RPMI8226 (cell line): ENCODE measurements at regions not wholly inside any gene's neighbourhood (a gene's known extent, or its start where the extent isn't known, plus 50 kb on each side); places are given as distances from the start of the nearest gene placed in this dataset.

ENCODE experiments used
- DNase-seq: peaks from one replicate; pipeline ENCODE4 v3.0.0-alpha.2; 2015

GRCh38 chr13:34128661-34129060 is 310.7 kb downstream of the RFC3 start:
- DNase-seq: no peak

DNA sequence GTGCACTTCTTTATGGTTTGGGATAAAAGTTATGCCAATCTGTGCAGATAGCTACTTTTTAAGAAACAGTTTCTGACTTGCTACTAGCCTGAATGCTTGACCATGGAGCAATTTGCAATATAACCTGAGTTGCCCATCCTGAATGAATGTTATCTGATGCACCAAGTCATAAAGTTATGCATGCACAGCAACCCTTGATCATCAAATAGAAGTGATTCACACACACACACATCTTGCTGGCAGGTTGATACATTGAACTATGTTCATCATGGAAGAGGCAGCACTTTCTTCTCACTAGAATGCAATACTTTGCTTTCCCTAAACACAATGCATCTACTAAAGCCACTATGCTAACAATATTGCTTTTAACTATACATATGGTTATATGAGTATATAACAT is 311.5 kb downstream of the RFC3 start:
- DNase-seq: no peak

- no peak for DNase-seq
These were observed 319.3 kb downstream of the RFC3 start for GRCh38 chr13:34137200-34137599.

GRCh38 chr13:34139660-34140227 is 321.8 kb downstream of the RFC3 start:
- no peak for DNase-seq

- DNase-seq: no peak
These were observed 325.7 kb downstream of the RFC3 start for GRCh38 chr13:34143637-34144036.

GRCh38 chr13:34144142-34144541 is 326.2 kb downstream of the RFC3 start:
- no peak for DNase-seq

DNA sequence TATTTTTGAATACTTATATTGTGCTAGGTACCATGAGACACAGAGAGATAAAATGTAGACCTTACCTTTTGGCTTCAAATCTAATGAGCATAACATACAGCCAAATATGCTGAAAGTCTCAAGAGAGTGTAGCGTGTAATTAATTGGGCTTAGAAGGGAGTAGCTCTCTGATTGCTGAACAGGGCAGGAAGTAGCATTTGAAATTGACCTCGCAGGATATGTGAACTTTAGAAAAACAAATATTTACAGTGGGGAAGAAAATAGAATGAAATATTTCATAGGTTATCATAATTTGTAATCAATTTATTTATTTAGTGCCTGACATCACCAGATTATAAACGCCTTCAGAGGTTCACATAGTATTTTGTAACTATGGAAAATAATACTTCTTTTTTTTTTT is 327.1 kb downstream of the RFC3 start:
- no peak for DNase-seq

GRCh38 chr13:34148359-34148758 is 330.4 kb downstream of the RFC3 start:
- no peak for DNase-seq

DNA sequence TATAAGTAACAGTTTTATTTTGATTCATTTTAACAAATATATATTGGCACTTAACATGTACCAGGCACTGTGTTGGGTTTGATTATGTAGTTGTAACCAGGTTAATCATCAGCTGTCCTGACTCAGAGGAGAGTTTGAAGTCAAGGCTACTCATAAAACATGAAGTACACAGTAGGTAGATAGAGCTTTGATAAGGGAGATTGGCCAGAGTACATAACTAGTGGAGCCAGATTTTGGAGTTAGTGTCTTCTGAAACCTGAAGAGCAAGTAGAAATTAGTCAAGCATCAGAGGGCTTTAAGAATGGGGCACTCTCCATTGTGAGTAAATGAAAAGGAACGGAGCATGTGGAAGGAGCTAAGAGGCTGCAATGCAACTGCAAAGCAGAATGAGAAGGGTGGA is 333.9 kb downstream of the RFC3 start:
- DNase-seq: no peak

- no peak for DNase-seq
These were observed 334.5 kb downstream of the RFC3 start for GRCh38 chr13:34152409-34152808.

GRCh38 chr13:34152996-34153395 is 335.0 kb downstream of the RFC3 start:
- DNase-seq: no peak

- DNase-seq: no peak
These were observed 335.7 kb downstream of the RFC3 start for GRCh38 chr13:34153428-34154180.

GRCh38 chr13:34155931-34156607 is 338.1 kb downstream of the RFC3 start:
- no peak for DNase-seq

DNA sequence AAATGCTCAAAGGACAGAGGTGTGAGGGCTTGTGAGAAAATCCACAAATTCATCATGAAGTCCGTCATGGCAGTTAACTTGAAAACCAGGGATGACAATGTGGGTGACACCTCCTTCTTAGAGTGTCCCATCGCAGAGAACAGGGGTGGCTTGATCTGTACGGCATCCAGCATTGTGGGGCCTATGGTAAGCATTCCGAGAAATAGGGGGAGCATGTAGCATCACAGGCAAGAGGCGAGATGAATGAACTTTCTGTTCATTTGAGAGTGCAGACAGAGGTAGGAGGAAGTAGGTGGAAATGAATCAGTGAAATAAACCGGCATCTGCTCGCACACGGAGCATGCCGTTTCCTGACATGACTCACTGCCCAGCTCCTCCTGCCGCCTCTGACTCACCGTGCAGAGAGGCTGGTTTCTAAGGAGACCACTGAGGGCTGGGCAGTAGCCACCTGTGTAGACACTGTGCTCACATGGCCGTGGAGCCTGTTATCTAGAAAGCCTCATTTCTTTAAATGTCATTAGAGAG is 339.0 kb downstream of the RFC3 start:
- DNase-seq: peak; percentile 20

DNA sequence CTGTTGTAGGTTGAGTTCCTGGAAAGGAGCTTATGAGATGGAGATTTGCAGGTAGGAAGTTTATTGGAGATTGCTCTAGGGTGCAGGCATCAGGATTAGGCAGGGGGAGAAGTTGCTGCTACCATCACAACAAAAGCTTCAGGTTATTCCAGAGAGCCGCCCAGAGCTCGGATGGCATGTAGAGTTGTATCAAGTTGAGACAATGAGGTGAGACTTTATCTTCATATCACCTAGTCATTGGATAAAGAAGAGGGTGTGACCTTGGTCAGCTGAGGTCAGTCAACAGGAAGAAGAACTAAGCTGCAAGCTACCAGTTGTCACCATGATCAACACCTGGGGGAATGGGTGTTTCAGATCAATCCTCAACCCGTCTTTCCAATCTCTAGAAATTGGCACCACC is 342.0 kb downstream of the RFC3 start:
- no peak for DNase-seq

GRCh38 chr13:34161931-34162543 is 344.1 kb downstream of the RFC3 start:
- DNase-seq: no peak

DNA sequence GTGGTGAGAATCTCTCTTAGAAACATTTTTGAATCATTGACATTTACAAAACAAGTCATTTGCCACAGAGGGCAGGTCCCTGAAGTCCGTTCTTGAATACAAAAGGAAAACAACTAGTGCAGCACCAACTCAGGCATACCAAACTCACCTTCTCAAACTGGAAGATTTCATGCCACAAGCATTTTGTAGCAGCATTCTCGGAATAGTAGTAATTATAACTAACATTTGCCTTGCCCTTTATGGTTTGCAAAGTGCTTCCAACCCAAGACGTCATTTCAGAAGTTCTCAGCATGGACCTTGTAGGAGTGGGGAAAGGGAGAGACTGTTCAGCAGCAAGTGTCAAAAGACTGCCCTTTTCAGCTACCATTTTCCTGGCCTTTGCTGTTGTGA is 344.6 kb downstream of the RFC3 start:
- DNase-seq: no peak

DNA sequence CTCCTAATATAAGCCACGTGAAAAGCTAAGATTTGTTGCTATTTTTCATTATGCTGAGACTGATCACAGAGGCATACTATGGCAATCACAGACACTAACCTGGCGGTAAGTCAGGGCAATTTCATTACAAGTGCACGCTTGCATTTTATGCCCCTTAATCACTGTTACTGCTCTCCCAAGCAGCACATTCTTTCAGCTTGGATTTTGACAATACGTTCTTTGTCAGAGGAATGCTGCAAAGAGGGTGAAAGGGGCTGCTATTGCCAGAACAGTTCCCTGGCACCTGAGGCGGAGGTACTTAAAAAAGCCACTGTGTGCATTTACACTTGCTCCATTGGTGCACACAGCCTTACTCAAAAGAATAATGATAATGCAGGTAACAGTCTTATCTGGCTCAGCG is 346.6 kb downstream of the RFC3 start:
- no peak for DNase-seq

- no peak for DNase-seq
These were observed 347.2 kb downstream of the RFC3 start for GRCh38 chr13:34165158-34165557.

DNA sequence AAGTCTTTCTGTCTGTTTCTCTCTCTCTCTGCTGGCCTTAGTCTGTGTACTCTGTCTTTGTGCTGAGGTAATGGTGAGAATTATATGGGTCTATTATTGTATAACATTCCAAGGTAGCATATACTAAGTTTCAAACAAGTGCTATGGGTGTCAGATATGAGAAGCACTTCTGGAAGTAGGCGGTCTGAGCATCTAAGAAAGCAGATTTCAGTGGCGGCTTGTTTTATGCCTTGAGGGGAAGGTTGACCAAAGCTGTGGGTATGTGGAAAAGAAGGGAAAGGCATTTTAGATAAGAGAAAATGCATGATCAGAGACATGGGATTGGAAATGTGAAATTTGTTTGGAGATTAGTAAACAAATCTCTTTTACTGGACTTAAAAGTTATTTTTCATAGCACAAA is 348.5 kb downstream of the RFC3 start:
- DNase-seq: no peak

DNA sequence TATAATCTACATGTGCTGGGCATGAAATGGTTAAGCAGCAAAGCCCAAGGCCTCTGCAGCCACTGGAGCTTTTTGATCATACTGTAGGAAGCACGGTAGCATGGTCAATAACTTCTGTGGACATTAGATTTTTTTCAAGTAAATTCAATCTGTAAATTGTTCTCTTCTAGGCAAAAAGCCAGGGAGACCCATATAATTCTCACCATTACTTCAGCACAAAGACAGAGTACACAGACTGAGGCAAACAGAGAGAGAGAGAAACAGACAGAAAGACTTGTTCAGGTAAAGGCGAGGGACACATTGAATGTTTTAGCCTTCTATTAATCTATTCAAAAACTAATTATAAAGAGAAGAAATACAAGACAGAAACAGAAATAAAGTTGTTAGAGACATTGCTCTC is 349.4 kb downstream of the RFC3 start:
- no peak for DNase-seq

DNA sequence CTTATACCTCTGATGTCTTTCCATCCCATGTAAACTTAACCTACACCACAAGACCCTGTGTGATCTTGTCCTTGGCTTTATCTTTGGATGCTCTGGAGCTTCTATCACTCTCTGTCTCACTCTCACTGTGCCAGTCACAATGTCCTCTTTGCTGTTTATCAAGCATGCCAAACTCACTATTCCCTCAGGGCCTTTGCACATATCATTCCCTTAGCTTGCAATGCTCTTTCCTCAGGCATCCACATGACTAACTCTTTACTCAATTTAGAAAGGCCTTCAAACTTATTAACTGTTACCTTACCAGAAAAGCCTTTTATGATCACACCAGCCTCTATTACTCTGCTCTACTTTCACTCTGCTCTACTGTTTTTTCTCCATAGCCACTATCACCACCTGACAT is 354.1 kb downstream of the RFC3 start:
- no peak for DNase-seq

DNA sequence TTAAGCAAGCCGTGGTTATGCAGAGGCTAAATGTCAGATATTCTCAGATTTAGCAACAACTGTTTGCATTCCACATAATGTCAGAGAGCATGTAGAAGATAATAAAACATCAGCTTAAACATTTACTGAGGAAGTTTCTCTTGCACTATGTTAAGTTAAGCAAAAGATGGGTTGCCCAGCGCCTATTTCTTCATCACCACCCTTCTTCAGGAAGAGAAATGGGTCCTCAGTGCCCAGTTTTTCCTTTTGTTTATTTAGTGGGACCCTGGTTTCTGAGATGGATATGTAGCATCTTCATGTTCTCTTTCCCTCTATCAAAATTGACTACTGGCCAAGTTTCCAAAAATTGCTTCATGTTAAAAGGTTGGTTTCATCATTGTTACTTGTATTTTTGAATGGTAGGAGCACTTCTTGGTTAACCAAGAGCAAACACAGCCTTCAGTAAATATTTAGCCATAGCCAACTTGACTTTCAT is 356.8 kb downstream of the RFC3 start:
- DNase-seq: no peak

DNA sequence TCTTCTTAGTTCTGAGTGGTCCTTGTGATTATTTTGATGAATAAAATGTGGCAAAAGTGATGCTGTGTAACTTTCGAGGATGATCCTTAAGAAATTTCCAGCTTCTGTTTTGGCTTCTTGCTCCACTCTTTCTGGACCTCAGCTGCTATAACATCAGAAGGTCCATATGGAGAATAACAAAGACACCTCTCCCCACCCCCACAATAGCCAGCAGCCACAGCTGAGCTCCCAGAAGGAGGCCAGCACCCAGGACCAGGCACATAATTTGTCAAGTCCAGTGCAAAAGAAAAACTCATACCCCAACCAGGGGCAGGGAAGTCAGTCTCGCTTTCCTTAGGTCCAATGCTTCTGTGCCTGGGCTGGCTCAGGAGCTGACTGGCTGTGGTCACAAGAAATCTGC is 357.6 kb downstream of the RFC3 start:
- no peak for DNase-seq
